ENCODE measurements at regions not wholly inside any gene's neighbourhood (a gene's known extent, or its start where the extent isn't known, plus 50 kb on each side); places are given as distances from the start of the nearest gene placed in this dataset.
"Not testable (repeated sequence)": the region's sequence is repeated elsewhere in the genome, so short reads cannot be mapped to it uniquely, and the experiment has no call there.

- DNase-seq (ENCODE audit: low read depth) = no peak
These were observed 102.1 kb upstream of the LRPAP1 start for GRCh38 chr4:3634281-3634857.

- DNase-seq (ENCODE audit: low read depth) = not testable (repeated sequence)
These were observed 101.1 kb upstream of the LRPAP1 start for GRCh38 chr4:3633277-3633676.

DNA sequence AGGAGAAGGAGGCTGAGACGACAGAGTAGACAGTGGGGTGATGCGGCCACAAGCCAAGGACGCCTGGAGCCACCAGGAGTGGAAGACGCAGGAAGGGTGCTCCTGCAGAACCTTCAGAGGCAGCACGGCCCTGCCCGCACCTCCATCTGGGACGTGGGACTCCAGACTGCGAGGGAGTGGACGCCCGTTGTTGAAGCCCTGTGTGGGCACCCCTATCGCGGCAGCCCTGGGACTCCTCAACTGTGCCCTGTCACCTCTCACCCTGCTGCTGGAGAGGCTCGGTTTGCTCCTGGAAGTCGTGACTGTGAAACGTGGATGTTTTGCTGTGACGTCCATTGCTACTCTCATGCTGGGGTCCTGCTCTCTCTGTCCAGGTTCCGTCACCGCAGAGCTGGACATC, 100.6 kb upstream of the LRPAP1 start:
- not testable (repeated sequence) for DNase-seq (ENCODE audit: low read depth)

GRCh38 chr4:3631544-3632266, 99.5 kb upstream of the LRPAP1 start:
- DNase-seq (ENCODE audit: low read depth) = not testable (repeated sequence)

- no peak for DNase-seq (ENCODE audit: low read depth)
These were observed 98.6 kb upstream of the LRPAP1 start for GRCh38 chr4:3630598-3631543.

- no peak for DNase-seq (ENCODE audit: low read depth)
These were observed 97.9 kb upstream of the LRPAP1 start for GRCh38 chr4:3630136-3630597.

DNA sequence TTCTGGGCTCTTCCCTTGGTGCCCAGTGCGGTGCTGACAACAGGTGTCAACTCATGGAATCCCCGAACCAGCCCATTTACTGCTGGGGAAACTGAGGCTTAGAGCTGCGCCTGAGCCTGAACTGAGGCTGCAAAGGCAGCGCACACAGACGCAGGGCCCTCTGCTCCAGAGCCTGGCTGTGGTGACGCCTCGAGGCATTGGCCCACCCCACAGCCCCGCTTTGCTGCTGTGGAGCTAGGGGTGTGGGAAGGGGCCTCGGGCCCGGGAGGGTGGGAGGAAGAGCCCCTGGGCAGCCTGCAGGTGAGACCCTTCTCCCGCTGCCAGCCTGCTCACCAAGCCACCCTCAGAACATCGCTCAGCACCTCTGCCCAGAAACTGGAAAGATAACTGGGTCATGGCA, 97.4 kb upstream of the LRPAP1 start:
- DNase-seq (ENCODE audit: low read depth) = no peak

GRCh38 chr4:3629176-3629575, 97.0 kb upstream of the LRPAP1 start:
- DNase-seq (ENCODE audit: low read depth) = not testable (repeated sequence)

DNA sequence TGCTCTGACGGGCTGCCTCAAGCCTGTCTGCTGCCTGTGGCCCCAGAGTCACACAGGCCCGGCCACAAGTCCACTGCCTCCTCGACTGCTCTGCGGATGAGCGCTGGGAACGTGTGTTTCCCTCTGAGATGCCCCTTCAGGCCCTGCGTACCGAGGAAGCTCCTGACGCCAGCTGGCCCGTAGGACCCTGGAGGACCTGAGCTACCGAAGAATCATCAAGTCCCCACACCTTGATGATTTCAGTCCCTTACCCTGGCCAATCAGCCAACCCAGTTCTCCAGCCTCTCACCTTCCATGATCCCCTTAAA, 96.6 kb upstream of the LRPAP1 start:
- no peak for DNase-seq (ENCODE audit: low read depth)

DNA sequence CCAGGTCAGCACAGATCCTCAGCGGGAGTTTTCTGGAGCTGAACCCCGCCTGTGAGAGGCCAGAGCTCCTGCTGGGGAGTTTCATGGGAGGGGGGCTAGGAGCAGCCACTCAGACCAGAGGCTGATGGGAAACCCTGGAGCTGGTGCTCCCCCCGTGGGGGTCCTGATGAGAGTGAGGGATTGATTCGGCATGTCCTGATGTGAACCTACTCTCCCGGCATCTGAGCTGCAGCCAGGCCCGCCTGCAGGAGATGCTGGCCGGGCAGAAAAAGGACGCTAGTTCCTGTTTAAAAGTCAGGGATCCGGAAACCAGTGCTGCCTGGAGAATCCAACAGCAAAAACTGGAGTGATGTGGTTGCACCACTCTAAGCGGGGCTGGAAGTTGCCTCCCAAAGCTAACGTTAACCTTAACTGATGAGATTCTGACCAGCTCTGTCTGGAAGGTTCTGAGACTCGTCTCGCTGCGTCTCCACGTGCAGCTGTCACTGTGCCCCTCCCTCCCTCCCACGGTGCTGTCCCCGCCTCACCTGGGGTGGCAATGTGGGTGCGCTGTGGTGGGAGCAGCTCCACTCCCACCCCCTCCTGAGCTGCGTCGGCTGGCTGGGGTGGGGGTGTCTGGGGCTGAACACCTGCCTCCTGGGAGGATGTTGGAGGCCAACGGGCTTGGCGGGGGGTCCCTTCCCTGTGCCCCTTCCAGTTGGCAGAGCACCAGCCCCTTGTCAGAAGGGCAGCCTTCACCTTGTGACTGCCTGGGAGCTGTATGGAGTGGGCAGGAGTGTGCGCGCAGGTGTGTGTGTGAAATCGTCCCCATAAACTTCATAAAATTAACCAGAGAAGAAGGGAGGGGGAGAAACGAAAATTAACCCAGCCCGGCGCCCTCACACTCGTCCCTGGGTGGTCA, 96.0 kb upstream of the LRPAP1 start:
- not testable (repeated sequence) for DNase-seq (ENCODE audit: low read depth)

DNA sequence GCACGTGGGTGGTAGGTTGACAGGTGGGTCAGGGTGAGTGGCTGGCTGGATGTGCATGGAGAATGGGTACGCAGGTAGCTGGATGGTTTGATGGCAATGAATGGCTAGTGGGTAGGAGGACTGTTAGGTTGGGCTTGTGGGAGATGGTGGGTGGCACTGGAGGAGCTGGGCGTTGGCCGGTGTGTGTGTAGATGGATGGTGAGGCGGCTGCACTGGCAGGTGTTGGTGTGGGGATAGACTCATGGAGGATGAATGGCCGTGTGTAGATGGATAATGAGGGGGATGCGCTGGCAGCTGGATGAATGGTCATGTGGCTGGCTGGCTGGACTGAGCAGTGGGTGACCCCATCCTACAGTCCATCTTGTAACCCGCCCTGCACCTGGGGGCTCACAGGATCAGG, 95.2 kb upstream of the LRPAP1 start:
- DNase-seq (ENCODE audit: low read depth) = not testable (repeated sequence)

DNA sequence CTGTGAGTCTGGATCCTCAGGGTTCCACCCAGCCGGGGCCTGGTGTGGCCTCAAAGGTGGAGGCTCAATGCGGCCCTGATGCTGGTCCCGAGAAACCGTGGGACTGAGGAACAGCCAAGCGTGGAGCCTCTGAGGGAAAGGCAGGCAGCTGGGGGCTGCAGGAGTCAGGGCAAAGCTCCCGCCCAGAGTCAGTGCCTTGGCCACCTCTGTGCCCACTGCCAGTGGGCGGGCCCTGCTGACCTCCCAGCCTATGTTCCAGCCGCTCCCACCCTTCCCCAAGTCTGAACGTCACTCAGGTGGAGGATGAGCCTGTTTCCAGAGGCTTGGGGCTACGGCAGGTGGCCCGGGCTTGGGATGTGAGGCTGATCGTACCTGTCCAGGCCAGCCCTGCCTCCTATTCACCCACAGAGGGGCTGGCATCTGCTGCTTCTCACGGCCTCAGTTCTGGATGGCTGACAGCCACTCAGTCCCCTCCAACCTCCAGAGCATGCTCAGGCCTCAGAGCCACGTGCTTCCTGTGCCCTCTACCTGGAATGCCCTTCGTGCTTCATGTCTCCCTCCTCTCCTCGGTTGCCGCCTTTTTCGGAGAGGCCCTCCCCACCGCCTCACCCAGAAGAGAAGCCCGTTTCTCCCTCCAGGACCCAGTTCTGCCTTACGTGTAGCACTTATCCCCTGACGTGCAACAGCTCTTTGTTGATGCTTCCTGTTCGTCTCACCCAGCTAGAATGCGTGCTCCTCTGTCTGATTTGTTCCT, 94.1 kb upstream of the LRPAP1 start:
- not testable (repeated sequence) for DNase-seq (ENCODE audit: low read depth)

GRCh38 chr4:3625286-3625875, 93.2 kb upstream of the LRPAP1 start:
- not testable (repeated sequence) for DNase-seq (ENCODE audit: low read depth)

DNA sequence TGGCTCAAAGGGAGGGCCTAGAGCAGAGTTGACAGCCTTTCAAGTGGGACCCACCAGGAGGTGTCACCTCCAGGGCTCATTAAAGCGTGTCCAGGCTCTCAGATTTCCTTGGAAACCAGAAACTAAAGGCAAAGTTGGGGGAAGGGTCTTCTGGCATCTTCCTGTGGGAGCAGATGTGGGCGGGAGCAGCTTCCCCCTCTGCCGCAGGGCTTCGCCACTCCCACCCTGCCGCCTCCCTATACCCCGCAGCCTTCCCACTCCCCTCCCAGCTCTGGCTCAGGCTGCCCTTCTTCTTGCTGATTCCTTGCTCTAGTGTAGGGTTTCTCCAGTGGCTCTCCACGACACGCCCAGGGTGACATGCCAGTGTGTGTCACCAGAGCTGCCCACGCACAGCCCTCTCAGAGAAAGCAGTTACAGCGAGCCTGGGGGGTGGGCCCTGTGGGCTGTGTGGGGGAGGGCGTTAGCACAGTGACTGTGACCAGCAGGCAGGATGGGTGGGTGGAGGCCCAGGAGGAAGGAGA, 91.6 kb upstream of the LRPAP1 start:
- DNase-seq (ENCODE audit: low read depth) = not testable (repeated sequence)

DNA sequence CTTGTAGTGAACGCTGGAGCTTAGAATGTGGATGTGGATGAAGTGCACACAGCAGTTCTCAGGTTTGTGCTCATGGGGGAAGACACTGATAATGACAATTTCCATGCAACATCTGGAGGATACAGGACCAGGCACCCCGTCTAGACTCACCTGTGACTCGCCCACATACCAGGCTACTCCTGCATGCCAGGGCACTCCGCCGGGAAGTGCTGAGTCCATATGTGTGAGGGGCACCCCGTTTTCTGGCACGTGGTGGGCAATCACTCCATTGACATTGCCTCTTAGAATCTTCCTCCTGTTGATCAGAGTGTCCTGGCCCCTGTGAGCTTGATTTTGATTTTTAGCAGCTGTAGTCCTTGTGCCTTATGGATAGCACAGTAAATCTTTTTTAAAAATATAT, 90.9 kb upstream of the LRPAP1 start:
- DNase-seq (ENCODE audit: low read depth) = no peak

DNA sequence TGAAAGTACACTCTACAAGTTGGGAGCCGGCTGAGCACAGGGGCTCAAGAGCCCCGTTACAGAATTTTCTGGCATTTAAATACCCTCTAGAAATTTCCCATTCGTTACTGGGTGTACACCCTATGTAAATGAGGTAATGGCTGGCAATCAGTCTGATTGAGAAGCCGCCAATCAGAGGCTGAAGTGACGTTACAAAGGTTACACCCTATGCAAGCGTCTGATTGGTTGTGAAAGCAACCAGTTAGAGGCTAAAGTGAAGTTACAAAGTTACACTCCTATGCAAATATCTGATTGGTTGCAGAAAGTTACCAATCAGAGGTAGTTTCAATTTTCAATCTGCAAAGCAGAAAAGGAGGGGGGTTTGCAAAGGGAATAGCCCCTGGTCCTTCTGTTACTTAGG, 88.1 kb upstream of the LRPAP1 start:
- DNase-seq (ENCODE audit: low read depth) = not testable (repeated sequence)

DNA sequence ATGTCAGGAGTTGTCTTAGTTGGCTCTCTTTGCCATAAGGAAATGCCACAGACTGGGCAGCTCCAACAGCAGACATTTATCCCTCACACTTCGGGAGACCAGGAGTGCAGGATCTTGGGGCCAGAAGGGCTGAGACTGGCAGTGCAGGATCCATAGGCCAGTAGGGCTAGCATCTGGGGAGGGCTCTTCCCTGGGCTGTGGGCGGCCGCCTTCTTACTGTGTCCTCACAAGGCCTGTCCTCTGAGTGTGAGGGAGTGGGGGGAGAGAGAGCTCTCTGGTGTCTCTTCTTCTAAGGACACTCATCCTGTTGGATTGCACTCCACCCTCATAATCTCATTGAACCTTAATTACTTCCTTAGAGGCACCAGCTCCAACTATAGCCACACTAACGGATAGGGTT, 87.5 kb upstream of the LRPAP1 start:
- DNase-seq (ENCODE audit: low read depth) = not testable (repeated sequence)

GRCh38 chr4:3618341-3618740, 86.1 kb upstream of the LRPAP1 start:
- DNase-seq (ENCODE audit: low read depth) = not testable (repeated sequence)

- DNase-seq (ENCODE audit: low read depth) = no peak
These were observed 83.4 kb upstream of the LRPAP1 start for GRCh38 chr4:3615386-3616286.
